Colonic mucosa (tissue), 4 donors: ENCODE measurements at regions not wholly inside any gene's neighbourhood (a gene's known extent, or its start where the extent isn't known, plus 50 kb on each side); places are given as distances from the start of the nearest gene placed in this dataset.

Experiments
- DNase-seq: peaks from one replicate; pipeline ENCODE4 v3.0.0-alpha.2; 2020
- H3K27ac ChIP-seq: fragments of 200-600 bp; one replicate; pipeline ENCODE4 v1.8.0; 2021
- H3K27me3 ChIP-seq: fragments of 200-600 bp; one replicate; pipeline ENCODE4 v1.8.0; 2021
- H3K36me3 ChIP-seq: fragments of 200-600 bp; one replicate; pipeline ENCODE4 v1.8.0; 2021
- H3K4me1 ChIP-seq: fragments of 200-600 bp; one replicate; pipeline ENCODE4 v1.8.0; 2021; ENCODE audit warnings: mild to moderate bottlenecking
- H3K4me3 ChIP-seq: fragments of 200-600 bp; one replicate; pipeline ENCODE4 v1.8.0; 2021
- H3K9ac ChIP-seq, 2 donors: one replicate each; pipeline ENCODE4 v1.7.0; 2013; ENCODE audit warnings: control low read depth in 2 of 2, low read depth in 2 of 2, low read length in 2 of 2
- H3K9me3 ChIP-seq: fragments of 200-600 bp; one replicate; pipeline ENCODE4 v1.8.0; 2021
- CTCF ChIP-seq: fragments of 200-600 bp; IDR thresholded peaks from one replicate; pipeline ENCODE4 v1.8.0; 2022; ENCODE audit warnings: antibody characterized with exemption, mild to moderate bottlenecking
- intact Hi-C: fragments of 100-400 bp; cut with DNase I; formaldehyde crosslinking; loops from one replicate; pipeline ENCODE4 v1.14.1; 2022
- donor health status: healthy.
- donor health status: DM: no; HTN: no; CAD: no.
- donor health status: DM: no; HTN: no; CAD: no.

DNA sequence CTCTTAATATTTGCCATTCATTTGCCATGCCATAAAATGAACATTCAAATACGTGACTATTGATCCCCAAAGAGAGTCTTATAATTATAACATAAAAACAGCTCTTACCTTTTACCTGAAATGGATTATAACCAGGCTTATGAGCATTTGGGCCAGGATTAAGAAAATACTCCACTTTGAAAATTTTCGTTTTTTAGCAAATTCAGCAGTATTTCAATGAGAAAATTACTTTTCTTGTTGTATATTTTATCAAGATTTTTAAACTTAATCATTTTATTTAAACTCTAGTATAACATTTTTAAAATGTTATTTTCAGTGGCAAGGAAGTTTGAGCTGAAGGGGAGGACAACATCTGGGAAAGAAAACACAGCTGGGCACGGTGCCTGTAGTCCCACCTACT is 59.0 kb upstream of the RAPGEF2 start:
- DNase-seq: no peak
- Histone ChIP-seq H3K4me1 (no peaks in the 10 kb centered on the region), H3K4me3 (no peak overlapping the region), H3K27ac (no peak overlapping the region), H3K27me3 (no peaks in the 10 kb centered on the region), H3K9me3 (no peaks in the 10 kb centered on the region), H3K36me3 (no peaks in the 10 kb centered on the region), H3K9ac (no peak overlapping the region)
- intact Hi-C loops: no loop called here
- TF ChIP-seq CTCF: no peak

GRCh38 chr4:159045321-159045720 is 57.6 kb upstream of the RAPGEF2 start:
- H3K9me3 ChIP-seq: no peaks in the 10 kb centered on the region
- H3K9ac ChIP-seq: no peak overlapping the region
- intact Hi-C loops: no loop called here
- no peaks in the 10 kb centered on the region for H3K4me1 ChIP-seq
- H3K27me3 ChIP-seq: no peaks in the 10 kb centered on the region
- H3K36me3 ChIP-seq: no peaks in the 10 kb centered on the region
- no peak for TF ChIP-seq CTCF
- no peak for DNase-seq
- no peak overlapping the region for H3K27ac ChIP-seq
- no peak overlapping the region for H3K4me3 ChIP-seq

DNA sequence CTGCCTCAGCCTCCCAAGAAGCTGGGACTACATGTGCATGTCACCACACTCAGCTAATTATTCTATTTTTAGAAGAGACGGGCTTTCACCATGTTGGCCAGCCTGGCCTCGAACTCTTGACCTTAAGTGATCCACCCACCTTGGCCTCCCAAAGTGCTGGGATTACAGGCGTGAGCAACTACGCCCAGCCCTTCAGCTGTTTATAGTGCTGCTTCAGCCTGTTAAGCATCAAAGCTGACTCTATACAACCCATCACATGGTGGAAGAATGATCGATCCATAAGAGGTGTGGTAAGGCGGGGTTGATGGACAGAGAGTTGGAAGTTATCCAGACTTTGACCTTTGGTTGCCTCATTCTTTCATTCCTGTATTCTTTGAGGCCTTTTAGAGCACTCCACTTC is 56.2 kb upstream of the RAPGEF2 start:
- H3K36me3 ChIP-seq: no peaks in the 10 kb centered on the region
- H3K4me3 ChIP-seq: no peak overlapping the region
- intact Hi-C loops: no loop called here
- no peak for TF ChIP-seq CTCF
- DNase-seq: no peak
- H3K27me3 ChIP-seq: no peaks in the 10 kb centered on the region
- H3K9ac ChIP-seq: no peak overlapping the region
- no peak overlapping the region for H3K27ac ChIP-seq
- H3K4me1 ChIP-seq: no peaks in the 10 kb centered on the region
- H3K9me3 ChIP-seq: no peaks in the 10 kb centered on the region

GRCh38 chr4:159047478-159048165 is 55.3 kb upstream of the RAPGEF2 start:
- no peak overlapping the region for H3K4me3 ChIP-seq
- no peaks in the 10 kb centered on the region for H3K4me1 ChIP-seq
- no peaks in the 10 kb centered on the region for H3K27me3 ChIP-seq
- DNase-seq: no peak
- no peak for TF ChIP-seq CTCF
- intact Hi-C loops: no loop called here
- no peak overlapping the region for H3K9ac ChIP-seq
- no peaks in the 10 kb centered on the region for H3K36me3 ChIP-seq
- no peaks in the 10 kb centered on the region for H3K9me3 ChIP-seq
- peak overlapping the region; percentile 40 for H3K27ac ChIP-seq

DNA sequence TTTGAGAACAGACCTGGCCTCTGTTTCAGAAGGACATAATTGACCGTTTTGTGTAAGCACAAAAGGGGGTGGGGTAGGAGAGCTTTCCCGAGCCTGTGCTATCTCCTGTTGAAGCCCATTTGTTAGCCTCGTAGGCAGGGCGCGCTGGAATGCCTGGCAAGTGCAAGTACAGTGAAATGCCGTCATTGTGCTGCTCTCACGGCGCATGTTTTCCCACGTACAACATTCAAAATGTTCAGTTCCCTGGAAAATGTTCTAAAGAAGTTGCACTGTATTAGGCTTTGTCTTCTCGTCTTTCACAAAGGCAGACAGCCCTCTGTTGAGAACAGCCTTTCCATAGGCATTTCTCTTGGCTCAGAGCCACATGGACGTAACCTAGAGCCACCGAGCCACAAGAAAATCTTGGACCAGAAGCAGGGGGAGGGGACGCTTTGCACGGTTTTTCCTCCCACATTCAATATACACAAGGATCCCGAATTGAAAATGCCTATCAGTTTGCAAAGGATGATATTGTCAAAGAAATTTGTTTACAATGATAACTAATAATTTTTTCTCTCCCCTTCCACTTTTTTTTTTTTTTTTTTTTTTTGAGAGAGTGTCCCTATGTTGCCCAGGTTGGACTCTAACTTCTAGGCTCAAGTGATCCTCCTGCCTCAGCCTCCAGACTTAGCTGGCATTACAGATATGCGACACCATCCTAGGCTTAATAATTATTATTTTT is 54.6 kb upstream of the RAPGEF2 start:
- H3K27ac ChIP-seq: peak overlapping the region; percentile 40
- peak overlapping the region; percentile 11 for H3K4me3 ChIP-seq
- no peaks in the 10 kb centered on the region for H3K27me3 ChIP-seq
- no peak for TF ChIP-seq CTCF
- DNase-seq: peak; percentile 71
- intact Hi-C loops: no loop called here
- no peaks in the 10 kb centered on the region for H3K36me3 ChIP-seq
- H3K9ac ChIP-seq: peak overlapping the region in 1 of 2 donors; percentile 4
- H3K4me1 ChIP-seq: no peaks in the 10 kb centered on the region
- H3K9me3 ChIP-seq: no peaks in the 10 kb centered on the region
